Lower lobe of right lung (tissue), 2 donors: ENCODE measurements at regions not wholly inside any gene's neighbourhood (a gene's known extent, or its start where the extent isn't known, plus 50 kb on each side); places are given as distances from the start of the nearest gene placed in this dataset.

Experiments
- ATAC-seq, 2 donors: fragments of 200-7000 bp; cut with Tn5 transposase; one replicate each; pipeline ENCODE4 v1.9.1; 2020 to 2022; ENCODE audit warnings: mild to moderate bottlenecking in 2 of 2, moderate library complexity in 2 of 2
- DNase-seq: peaks from one replicate; pipeline ENCODE4 v3.0.0-alpha.2; 2020
- H3K27ac ChIP-seq: fragments of 200-600 bp; one replicate; pipeline ENCODE4 v1.8.0; 2022
- H3K27me3 ChIP-seq: fragments of 200-600 bp; one replicate; pipeline ENCODE4 v1.8.0; 2022; ENCODE audit warnings: low read depth
- H3K36me3 ChIP-seq: fragments of 200-600 bp; one replicate; pipeline ENCODE4 v1.8.0; 2022; ENCODE audit warnings: mild to moderate bottlenecking
- H3K4me1 ChIP-seq: fragments of 200-600 bp; one replicate; pipeline ENCODE4 v1.8.0; 2022
- H3K4me3 ChIP-seq: fragments of 200-600 bp; one replicate; pipeline ENCODE4 v1.8.0; 2022; ENCODE audit warnings: mild to moderate bottlenecking
- H3K9me3 ChIP-seq: fragments of 200-600 bp; one replicate; pipeline ENCODE4 v1.8.0; 2022
- CTCF ChIP-seq: fragments of 200-600 bp; IDR thresholded peaks from one replicate; pipeline ENCODE4 v1.8.0; 2022; ENCODE audit warnings: antibody characterized with exemption, mild to moderate bottlenecking
- intact Hi-C: fragments of 100-400 bp; cut with DNase I; formaldehyde crosslinking; loops from one replicate; pipeline ENCODE4 v1.11.0; 2022
- donor health status: DM: no; HTN: yes; CAD: no; lungs with severe emphysema.

- DNase-seq (no peak), ATAC-seq (no peak)
- Histone ChIP-seq H3K9me3 (no peaks in the 10 kb centered on the region), H3K27me3 (no peaks in the 10 kb centered on the region), H3K36me3 (no peaks in the 10 kb centered on the region), H3K4me1 (no peaks in the 10 kb centered on the region), H3K4me3 (no peak overlapping the region), H3K27ac (no peak overlapping the region)
- intact Hi-C loops = no loop called here
- TF ChIP-seq CTCF = no peak
Observed at GRCh38 chr12:13347241-13348043, 150.9 kb downstream of the EMP1 start.

- Histone ChIP-seq H3K4me1 (no peaks in the 10 kb centered on the region), H3K27me3 (no peaks in the 10 kb centered on the region), H3K36me3 (no peaks in the 10 kb centered on the region), H3K9me3 (no peaks in the 10 kb centered on the region), H3K27ac (no peak overlapping the region), H3K4me3 (no peak overlapping the region)
- intact Hi-C loops = no loop called here
- TF ChIP-seq CTCF = no peak
- DNase-seq = no peak
- peak; percentile 43 to 57 for ATAC-seq
Observed at GRCh38 chr12:13345722-13346121, 149.2 kb downstream of the EMP1 start.

- intact Hi-C loops = no loop called here
- ATAC-seq = no peak
- TF ChIP-seq CTCF = no peak
Observed at GRCh38 chr12:13343375-13343774, 146.8 kb downstream of the EMP1 start.

GRCh38 chr12:13342971-13343370 lies 146.4 kb downstream of the EMP1 start:
- H3K4me1 ChIP-seq = no peaks in the 10 kb centered on the region
- no peak overlapping the region for H3K27ac ChIP-seq
- no peaks in the 10 kb centered on the region for H3K27me3 ChIP-seq
- TF ChIP-seq CTCF = no peak
- H3K9me3 ChIP-seq = no peaks in the 10 kb centered on the region
- DNase-seq (no peak), ATAC-seq (no peak)
- no peak overlapping the region for H3K4me3 ChIP-seq
- intact Hi-C loops = no loop called here
- no peaks in the 10 kb centered on the region for H3K36me3 ChIP-seq

More at GRCh38 chr12:13343375-13343774, 146.8 kb downstream of the EMP1 start:
- H3K27me3 ChIP-seq = no peaks in the 10 kb centered on the region
- no peak overlapping the region for H3K27ac ChIP-seq
- DNase-seq = no peak
- no peaks in the 10 kb centered on the region for H3K36me3 ChIP-seq
- H3K4me3 ChIP-seq = no peak overlapping the region
- H3K9me3 ChIP-seq = no peaks in the 10 kb centered on the region
- H3K4me1 ChIP-seq = no peaks in the 10 kb centered on the region

GRCh38 chr12:13340149-13340548 lies 143.6 kb downstream of the EMP1 start:
- DNase-seq = no peak
- no peaks in the 10 kb centered on the region for H3K9me3 ChIP-seq
- no peak for ATAC-seq
- no peak overlapping the region for H3K27ac ChIP-seq
- no peak overlapping the region for H3K4me3 ChIP-seq
- no peak for TF ChIP-seq CTCF
- no peaks in the 10 kb centered on the region for H3K36me3 ChIP-seq
- no peaks in the 10 kb centered on the region for H3K4me1 ChIP-seq
- H3K27me3 ChIP-seq = no peaks in the 10 kb centered on the region
- intact Hi-C loops = no loop called here
